NCI-H2029 treated with DMSO at 0.1 percent for 48 hours (cell line): ENCODE measurements at regions not wholly inside any gene's neighbourhood (a gene's known extent, or its start where the extent isn't known, plus 50 kb on each side); places are given as distances from the start of the nearest gene placed in this dataset.

Source experiments
- DNase-seq: peaks from one replicate; lab custom pipeline; 2025; lab: John Stamatoyannopoulos, UW

DNA sequence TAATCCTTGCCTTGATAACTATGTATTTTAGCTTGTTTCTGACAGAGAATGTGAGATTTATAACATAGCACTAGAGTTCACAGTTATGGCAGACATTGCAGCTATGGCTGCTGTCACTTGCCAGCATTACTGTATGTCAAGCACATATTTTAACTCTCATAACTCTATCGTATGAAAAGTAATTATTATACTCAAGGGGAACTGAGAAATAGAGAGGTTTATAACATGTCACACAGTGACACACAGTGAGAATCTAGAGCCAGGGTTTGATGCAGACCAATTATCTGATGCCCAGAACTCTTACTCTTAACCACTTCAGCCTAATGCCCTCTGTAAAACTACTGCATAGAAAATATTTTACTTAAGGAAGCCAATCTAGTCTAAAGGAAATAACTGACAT, 1012.4 kb downstream of the GRIK2 start:
- DNase-seq, result no peak

DNA sequence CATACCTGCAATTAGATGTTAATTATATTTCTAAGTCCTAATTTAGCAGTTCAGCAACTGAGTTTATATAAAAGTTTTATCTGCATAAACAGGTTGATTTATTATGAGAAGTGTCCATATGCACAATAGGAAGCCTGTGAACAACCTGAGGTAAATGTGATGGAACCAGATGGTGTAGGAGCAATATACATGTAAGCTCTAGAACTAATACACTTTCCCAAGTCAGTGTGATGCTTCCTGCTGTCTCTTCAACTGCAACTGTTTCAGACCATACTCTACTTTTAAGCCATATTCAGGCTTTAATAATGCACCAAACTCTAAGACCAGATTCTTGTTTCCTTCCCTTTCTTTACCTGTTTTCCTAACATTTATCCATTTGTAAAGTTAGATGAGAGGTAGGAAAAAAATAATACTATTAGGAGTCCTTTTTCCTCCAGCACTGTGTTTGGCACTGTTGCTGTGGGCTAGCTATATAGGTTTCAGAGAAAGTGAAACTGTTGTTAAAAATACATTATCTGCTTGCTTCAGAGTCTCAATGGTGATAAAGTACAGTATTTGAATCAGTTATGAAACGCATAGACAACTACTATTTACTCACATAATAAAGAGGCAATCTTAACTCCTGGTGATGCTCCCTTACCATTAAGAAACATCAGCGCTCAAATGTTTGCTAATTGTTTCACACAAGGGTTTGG, 1009.3 kb downstream of the GRIK2 start:
- no peak for DNase-seq

DNA sequence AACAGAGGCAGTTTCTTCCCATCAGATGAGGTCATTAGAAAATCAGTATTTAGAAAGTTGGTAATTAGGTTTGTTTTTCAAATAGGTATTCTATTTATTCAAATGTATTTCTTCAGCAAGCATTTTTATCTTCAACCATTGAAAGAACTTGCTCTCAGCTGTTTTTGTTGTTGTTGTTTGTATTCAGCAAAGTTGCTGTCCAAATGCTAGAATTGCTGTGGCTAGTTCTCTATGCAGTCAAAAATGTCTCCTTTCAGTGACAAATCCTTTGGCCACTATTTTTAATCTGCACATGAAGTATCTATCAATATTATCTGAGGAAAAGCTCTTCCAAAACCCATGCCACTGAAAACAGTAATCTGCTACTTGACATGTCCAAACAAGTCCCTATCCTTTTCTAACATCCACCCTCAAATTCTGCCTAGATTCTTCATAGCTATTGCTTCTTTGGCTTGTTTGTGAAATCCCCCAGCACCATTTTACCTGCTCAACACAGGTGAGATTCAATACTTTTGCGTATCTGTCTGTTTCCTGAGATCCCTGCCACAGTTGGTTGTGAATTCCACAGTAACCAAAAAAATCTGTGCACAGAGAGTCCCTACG, 1005.4 kb downstream of the GRIK2 start:
- DNase-seq, result no peak

DNA sequence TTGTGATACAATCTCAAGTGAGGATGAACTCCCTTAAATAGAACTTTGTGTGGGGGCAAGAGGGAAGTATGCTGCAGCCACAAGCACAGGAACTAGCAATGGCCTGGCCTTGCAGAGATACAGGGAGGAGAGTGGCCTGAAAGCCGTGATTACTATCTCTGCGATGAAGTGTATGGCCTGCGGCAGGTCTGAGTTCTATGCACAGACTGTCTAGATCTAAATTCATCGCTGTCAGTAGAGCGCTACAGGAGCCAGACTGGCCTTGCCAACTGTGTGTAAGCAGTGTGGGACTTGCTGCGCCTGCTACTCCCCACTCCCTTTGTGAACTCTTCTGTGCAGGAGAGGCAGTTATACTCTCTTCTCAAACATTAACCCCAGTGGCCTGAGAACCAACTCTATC, 997.0 kb downstream of the GRIK2 start:
- no peak for DNase-seq

DNA sequence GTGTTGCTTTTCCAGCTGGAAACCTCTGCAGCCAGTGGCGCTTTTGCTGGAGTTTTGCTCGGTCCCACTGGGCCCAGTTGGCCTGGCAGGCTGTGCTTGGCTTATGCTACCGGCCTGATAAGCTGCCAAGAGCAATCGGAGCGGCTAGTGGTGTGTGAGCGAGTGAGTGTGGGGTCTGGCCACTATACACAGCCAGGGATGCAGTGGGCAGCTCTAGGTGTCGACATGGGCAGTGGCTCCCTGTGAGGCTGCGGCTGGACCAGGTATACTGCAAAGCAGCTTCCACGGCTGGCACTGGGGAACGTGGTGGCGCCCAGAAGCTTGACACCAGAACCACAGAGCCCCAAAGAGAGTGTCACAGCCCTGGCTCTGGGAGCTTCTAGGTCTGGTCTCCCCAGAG, 996.5 kb downstream of the GRIK2 start:
- no peak for DNase-seq

DNA sequence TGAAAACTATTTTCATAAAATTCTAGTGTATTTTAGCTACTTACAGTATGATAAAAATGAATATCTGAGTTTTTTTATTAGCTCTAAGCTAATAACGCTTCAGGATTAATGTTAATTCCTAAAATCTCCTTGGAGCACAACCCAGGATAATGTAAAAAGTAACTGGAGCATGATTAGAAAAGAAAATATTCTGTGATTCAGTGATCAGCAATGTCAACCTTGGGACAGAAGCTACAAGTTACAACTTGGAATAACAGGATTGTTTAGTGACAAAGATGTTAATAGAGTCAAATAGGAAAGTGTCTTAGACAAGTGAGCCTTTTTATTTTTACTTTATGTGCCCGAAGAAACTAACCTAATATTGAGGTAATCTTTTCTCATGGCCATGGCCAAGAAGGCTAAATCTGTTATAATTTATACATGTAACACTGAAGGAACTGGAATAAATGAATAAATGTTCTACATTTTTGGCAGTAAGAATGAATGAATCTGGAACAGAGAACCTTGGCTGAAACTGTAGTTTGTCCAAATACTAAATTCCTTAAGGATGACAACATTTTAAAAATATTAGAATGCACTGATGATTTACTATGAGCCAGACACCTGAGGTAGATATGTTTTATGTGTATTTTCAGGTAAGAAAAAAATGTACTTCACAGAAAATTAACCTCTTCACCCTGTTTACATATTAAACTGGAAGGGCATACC, 994.0 kb downstream of the GRIK2 start:
- no peak for DNase-seq

DNA sequence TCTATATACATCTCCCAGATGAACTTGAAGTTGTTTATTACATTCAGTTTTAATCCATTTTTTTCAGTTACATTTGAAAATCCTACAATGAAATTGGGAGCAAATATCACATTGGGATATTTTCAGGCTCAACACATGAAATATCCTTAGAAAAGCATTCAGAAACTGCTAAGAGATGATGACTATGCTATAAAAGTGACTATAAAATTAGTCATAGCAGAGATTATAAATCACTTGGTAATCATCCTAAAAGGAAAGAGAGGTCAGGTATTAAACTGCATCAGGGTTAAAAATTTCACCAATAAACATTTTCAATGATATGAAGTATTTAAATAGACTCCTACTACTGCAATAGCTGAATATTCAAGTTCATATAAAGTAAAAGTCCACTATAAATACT, 987.7 kb downstream of the GRIK2 start:
- DNase-seq, result no peak

DNA sequence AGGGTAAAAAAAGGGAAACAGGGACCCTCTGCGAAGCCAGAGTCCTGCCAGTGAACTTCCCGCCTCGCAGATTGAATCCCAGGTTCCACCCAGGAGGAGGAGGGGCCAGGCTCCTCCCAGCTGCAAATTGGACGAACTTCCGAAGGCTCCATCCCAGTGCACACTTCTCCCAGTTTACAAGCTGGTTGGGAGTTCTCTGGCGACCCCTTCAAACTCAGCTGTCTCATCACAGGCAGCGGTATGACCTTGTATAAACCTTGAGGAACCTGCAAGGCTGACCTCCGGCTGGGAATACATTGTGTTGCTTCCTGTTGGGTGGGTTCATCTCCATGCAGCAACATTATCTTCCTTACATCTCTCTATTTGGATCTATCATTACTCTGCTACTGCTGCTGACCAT, 962.7 kb downstream of the GRIK2 start:
- DNase-seq, result no peak

DNA sequence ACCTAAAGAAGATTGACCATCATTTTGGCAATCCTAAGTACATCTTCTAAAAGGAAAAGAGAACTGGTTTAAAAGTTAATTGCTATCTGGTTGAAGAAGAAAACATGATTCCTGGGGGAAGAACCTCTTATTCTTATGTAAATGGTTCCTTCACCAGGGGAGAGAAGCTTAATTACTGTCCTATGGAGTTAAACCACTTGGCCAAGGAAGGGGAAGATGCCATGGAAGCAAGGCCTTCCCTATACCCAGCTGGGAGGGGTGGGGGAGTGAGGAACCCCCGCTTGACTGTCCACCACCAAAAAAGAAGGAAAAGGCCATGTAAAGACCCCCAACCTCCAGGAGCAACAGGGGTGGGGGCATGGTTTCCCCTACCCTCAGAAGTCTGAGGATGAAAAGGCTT, 962.1 kb downstream of the GRIK2 start:
- DNase-seq, result no peak

DNA sequence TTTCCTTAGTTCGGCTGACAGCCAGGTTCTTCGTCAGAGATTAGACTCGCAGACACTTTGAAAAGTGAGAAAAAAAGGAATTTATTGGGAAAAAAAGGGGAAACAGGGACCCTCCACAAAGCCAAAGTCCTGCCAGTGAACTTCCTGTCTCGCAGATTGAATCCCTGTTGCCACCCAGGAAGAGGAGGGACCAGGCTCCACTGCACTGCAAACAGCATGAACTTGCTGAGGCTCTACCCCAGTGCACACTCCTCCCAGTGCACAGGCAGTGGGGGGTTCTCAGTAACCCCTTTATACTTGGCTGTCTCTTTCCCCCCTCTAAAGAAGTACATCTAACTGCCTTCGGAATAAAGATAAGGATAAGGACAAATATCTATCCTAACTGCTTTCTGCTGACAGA, 959.0 kb downstream of the GRIK2 start:
- no peak for DNase-seq

DNA sequence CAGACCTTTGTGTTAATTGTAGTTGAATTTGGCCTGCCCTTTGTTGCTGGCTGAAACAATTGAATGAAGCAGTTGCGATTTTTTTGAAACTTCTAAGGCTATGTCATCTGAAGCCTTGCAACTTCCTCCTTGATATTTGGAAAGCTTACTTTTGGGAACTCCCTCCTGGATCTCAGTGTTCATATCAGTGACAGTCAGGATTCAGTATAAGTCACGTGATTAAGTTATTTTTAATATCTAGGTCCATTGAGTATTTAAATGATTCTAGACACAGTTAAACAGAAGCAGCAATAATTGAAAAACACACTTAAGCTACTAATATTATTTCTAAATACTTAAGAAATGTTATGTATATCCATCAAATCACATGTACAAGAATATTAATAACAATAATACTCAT, 951.3 kb downstream of the GRIK2 start:
- no peak for DNase-seq

DNA sequence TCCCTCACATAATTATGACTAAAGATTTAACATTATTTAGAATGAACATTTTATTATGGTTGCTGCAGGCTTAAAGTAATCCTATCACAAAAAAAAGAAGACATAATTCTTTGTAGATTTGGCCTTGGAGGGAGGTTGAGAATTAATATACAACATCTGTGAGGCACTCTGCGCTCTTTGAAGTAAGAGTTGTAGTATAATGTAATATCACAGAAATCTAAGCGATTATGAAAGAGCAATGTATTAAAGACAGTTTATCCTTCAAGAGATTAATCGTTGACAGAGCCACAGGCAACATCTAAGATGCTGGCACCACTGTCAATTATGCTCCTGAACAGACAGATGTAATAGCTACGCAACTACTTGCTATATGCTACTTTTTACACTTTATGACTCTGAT, 946.8 kb downstream of the GRIK2 start:
- DNase-seq, result no peak

DNA sequence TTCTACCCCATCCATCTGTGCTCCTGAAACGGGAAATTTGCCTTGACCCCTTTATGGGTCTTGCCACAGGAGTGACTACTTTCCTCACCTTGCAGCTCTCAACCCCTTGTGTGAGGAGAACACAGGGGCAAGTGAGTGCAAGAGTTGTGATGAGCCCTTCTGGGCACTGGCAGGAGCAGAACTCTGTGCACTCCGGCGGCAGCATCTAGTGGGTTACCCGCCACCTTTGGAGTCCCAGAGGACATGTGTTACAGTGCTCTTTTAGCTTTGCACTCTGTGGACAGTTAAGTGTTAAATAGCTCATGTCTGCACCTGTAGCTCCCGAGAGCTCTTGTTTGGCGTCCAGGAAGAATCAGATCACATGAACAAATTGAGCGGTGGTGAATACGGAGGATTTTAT, 940.2 kb downstream of the GRIK2 start:
- DNase-seq, result no peak

DNA sequence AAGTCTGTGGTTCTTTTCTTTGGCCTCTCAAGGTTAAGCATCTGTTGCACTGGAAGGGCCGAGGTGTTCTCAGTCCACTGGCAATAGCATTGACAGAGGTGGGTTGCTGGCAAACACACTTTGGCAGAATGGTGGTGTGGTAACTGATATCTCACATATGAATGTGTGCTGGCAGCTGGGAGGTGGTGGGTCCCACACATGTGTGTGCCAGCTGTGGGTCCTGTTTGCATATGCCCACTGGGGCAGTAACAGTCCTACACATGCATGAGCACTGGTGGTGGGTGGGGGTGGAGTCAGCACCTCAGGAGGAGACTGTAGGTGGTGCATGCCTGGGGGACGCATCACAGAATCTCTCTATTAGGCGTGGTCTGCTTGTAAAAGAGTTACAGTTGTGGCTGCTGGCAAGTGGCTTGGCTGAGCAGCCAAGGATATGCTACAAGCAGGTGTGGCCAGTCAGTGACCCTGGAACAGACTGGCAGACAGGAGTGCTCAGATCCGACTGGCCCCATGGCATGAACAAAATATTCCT, 934.3 kb downstream of the GRIK2 start:
- no peak for DNase-seq

DNA sequence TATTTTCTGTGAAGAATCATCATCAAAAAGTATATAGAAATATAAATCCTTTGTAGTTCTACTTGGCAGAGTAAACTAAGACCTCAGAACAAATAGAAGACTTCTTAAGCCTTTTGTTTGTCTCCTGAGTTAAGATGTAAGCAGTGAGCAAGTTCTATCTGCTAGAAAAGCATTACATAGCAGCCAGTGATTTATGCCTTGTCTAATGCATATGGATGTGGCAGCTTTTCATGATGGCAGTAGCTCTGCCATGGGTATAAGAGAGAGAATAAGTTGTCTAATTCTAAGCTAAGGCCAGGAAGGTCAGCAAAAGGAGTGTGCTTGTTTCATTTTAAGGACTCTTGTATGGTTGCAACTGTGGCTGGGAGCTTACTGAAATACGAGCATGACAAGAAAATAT, 920.2 kb downstream of the GRIK2 start:
- DNase-seq, result no peak

DNA sequence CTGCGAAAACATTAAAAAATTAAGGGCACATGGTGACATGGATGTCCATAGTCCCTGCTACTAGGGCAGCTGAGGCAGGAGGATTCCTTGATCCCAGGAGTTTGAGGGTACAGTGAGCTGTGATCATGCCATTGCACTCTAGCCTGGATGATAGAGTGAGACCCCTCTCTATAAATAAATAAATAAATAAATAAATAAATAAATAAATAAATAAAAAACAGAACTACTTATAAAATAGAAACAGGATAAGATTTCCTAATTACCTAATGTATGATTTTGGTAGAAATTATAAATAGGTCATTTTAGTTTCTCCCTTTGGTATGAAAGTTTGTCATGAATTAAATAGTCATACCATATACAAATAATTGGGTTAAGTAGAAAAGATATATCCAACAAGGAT, 916.2 kb downstream of the GRIK2 start:
- no peak for DNase-seq

DNA sequence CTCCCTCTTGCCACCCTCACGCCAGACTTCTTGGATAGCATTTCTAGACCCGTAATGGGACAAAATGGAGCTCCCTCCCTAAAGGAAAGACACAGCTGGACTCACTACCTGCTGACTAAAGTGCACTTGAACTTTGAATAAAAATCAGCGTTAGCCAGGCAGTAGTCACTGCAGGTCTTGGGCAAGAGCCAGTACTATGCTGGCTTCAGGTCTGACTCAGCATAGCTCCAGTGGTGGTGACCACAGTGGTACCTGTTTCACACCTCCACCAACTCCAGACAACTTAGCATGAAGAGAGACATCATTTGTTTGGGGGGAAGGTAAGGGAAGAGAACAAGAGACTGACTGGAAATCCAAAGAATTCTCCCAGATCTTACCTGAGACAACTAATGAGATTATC, 906.8 kb downstream of the GRIK2 start:
- no peak for DNase-seq

DNA sequence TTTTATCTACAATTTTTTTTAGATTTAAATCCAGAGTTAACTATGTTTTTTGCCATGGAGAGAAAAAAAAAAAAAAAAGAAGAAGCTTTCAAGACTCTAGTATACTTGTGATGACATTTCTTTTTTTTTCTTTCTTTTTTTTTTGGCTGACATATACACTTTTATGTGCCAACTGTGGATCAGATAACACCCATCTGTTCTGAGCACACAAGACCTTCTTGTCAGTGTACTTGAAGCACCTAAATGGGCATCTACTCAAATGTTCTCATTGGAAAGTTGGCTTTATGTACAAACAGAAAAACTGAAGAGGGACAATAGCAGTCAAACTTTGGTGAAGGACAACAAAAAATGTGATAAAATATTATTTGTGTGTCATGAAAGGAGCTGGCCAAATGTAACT, 904.5 kb downstream of the GRIK2 start:
- no peak for DNase-seq
